AG09319 (cell line): ENCODE measurements at regions not wholly inside any gene's neighbourhood (a gene's known extent, or its start where the extent isn't known, plus 50 kb on each side); places are given as distances from the start of the nearest gene placed in this dataset.

Experiments used
- DNase-seq: peaks from one replicate; pipeline ENCODE4 v3.0.0-alpha.2; 2010; ENCODE audit warnings: low read depth; ENCODE audit errors: extremely low read depth
- TF ChIP-seq, protein P1 (sequence below): IDR thresholded peaks from 2 replicates; pipeline ENCODE4 v1.5.1; 2011; ENCODE audit warnings: low read depth, mild to moderate bottlenecking, inconsistent platforms, low read length, moderate library complexity

- TF ChIP-seq, protein P1, sequence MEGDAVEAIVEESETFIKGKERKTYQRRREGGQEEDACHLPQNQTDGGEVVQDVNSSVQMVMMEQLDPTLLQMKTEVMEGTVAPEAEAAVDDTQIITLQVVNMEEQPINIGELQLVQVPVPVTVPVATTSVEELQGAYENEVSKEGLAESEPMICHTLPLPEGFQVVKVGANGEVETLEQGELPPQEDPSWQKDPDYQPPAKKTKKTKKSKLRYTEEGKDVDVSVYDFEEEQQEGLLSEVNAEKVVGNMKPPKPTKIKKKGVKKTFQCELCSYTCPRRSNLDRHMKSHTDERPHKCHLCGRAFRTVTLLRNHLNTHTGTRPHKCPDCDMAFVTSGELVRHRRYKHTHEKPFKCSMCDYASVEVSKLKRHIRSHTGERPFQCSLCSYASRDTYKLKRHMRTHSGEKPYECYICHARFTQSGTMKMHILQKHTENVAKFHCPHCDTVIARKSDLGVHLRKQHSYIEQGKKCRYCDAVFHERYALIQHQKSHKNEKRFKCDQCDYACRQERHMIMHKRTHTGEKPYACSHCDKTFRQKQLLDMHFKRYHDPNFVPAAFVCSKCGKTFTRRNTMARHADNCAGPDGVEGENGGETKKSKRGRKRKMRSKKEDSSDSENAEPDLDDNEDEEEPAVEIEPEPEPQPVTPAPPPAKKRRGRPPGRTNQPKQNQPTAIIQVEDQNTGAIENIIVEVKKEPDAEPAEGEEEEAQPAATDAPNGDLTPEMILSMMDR = no peak
- no peak for DNase-seq
Measured at GRCh38 chr7:42832667-42833066, 79.2 kb downstream of the C7orf25 start.

DNA sequence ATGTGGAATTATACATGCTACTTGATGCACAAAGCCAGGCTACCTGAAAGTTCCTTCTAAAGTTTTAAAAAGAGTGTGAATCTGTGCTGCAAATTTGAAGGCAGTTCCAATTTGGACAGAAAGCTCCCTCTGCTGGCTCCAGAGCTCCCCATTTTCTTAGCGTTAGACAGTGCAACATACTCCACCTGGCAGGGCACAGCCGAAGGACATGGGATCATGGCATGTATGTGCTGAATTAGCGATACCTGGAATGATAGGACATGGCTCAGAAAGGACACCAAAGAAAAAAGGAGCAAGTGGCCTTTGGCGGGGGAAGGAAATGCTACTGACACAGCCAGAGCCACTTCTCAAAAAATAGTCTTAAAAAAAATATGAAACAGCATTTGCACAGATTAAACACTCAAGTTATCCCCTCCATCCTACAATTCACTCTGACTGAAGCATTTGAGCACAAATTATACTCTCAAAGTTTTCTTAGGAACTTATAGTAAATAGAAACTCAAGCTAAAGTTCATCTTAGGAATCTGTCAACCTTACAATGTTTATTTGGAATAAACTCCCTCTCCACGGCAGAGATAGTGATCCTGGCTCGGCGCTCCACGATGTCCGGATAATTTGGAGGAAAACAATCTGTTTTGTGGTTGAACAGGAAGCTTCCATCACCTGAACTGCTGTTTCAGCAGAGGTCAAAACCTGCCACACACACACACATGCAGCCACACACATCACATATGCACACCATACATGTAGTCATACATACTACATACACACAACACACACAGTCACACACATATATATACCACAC, 80.0 kb downstream of the C7orf25 start:
- DNase-seq = no peak
- TF ChIP-seq, protein P1 = peak; percentile 84

GRCh38 chr7:42831006-42831717, 80.7 kb downstream of the C7orf25 start:
- TF ChIP-seq, protein P1 = no peak
- no peak for DNase-seq

DNA sequence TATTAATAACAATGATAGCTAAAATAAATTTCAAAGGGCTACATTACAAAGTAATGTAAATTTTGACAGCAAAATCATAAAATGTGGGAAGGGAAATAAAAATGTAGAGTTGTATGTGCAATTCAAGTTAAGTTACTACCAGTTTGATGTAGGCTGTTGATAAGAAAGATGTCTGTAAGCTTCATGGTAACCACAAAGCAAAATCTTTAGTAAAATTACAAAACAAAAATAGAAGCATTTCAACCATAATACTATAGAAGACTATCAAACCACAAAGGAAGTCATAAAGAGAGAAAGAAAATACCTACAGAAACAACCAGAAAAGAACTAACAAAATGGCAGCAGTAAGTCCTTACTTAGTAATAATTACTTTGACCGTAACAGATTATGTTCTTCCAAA, 99.1 kb downstream of the C7orf25 start:
- no peak for DNase-seq
- TF ChIP-seq, protein P1 = no peak

DNA sequence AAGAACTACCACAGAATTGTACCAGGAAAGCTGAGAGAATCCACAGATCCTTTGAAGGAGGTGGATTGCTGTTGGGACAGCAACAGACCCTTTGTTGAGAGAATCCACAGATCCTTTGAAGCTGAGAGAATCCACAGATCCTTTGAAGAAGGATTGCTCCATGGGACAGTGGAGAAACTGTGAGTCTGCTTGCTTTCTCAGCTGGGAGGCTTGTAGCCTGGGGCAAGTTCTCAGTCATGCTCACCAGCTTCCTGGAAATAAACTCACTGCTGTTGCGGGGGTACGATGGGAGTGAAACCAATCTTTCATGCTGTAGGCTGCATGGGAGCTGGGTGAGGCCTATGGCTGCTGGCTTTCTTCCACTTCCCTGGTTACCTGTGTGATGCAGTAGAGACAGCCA, 106.3 kb downstream of the C7orf25 start:
- DNase-seq = no peak
- TF ChIP-seq, protein P1 = no peak

DNA sequence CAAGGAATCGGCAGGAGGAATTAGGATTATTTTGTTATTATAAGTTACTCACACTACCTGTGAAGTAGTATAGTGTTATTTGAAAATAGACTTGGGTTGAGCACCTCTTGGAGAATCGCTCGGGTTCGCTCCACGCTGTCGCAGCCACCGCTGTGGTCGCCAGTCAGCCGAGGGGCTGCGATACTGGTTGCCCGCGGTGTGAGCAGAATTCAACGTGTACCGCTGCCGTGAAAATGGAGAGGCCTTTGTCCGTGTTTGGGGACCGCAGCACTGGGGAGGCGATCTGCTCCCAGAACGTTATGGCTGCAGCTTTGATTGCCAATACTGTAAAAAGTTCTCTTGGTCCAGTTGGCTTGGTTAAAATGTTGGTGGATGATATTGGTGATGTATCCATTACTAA, 117.2 kb downstream of the C7orf25 start:
- TF ChIP-seq, protein P1 = no peak
- no peak for DNase-seq

DNA sequence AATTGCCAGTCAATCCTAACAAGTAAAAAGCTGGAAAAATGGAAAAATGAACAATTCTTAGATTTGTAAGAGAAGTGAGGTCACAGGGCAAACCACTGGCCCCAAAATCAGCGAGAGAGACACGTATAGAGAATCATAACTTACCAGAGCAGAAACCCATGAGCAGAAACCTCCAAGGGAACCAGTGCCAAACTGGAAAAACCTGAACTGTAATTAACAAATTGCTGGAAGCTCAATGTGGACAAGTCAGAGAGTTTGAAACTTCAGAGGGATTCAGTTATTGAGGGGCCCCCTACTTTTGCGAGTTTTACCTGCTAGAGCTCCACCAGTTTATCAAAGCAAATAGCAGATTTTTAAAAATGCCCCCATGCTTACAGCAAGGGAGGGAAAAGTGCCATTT, 119.0 kb downstream of the C7orf25 start:
- DNase-seq = no peak

More for the DNA sequence above, 119.0 kb downstream of the C7orf25 start:
- TF ChIP-seq, protein P1 = no peak
